Astrocyte (in vitro differentiated cells and primary cell): ENCODE measurements at regions not wholly inside any gene's neighbourhood (a gene's known extent, or its start where the extent isn't known, plus 50 kb on each side); places are given as distances from the start of the nearest gene placed in this dataset.

Experiments
- DNase-seq: peaks from one replicate; pipeline ENCODE4 v3.0.0-alpha.2; 2010; ENCODE audit warnings: low read depth
- FAIRE-seq: peaks from 2 replicates; lab custom pipeline; 2011; peaks lifted over from hg19 to GRCh38; lab: Jason Lieb, UNC
- H2AFZ ChIP-seq: 2 replicates; pipeline ENCODE4 v1.6.0; 2012; ENCODE audit warnings: low read depth, low read length, inconsistent platforms
- H3K27ac ChIP-seq: 2 replicates; pipeline ENCODE4 v1.5.1; 2011; ENCODE audit warnings: low read depth, low read length, inconsistent platforms
- H3K27me3 ChIP-seq: 2 replicates; pipeline ENCODE4 v1.6.0; 2011; ENCODE audit warnings: low read length, inconsistent platforms; ENCODE audit not compliant: insufficient read depth
- H3K36me3 ChIP-seq: 2 replicates; pipeline ENCODE4 v1.5.1; 2011; ENCODE audit warnings: low read length, inconsistent platforms; ENCODE audit not compliant: insufficient read depth
- H3K4me1 ChIP-seq: 2 replicates; pipeline ENCODE4 v1.5.1; 2011; ENCODE audit warnings: low read length, inconsistent platforms; ENCODE audit not compliant: insufficient read depth
- H3K4me2 ChIP-seq: 2 replicates; pipeline ENCODE4 v1.6.0; 2012; ENCODE audit warnings: low read length, inconsistent platforms
- H3K4me3 ChIP-seq: 2 replicates; pipeline ENCODE4 v1.5.1; 2011; ENCODE audit warnings: low read depth, mild to moderate bottlenecking, low read length, inconsistent platforms; ENCODE audit not compliant: insufficient read depth
- H3K79me2 ChIP-seq: 2 replicates; pipeline ENCODE4 v1.6.0; 2012; ENCODE audit warnings: mild to moderate bottlenecking, low read length, inconsistent platforms; ENCODE audit not compliant: insufficient read depth
- H3K9ac ChIP-seq: 2 replicates; pipeline ENCODE4 v1.6.0; 2012; ENCODE audit warnings: mild to moderate bottlenecking, low read length, inconsistent platforms
- H3K9me3 ChIP-seq: 2 replicates; pipeline ENCODE4 v1.5.1; 2012; ENCODE audit warnings: low read depth, mild to moderate bottlenecking, low read length, inconsistent platforms; ENCODE audit not compliant: insufficient read depth
- H4K20me1 ChIP-seq: 2 replicates; pipeline ENCODE4 v1.6.0; 2012; ENCODE audit warnings: low read length, inconsistent platforms; ENCODE audit not compliant: insufficient read depth
- H3K27ac Mint-ChIP-seq: one replicate; pipeline ENCODE4 v1.8.0; 2021; ENCODE audit warnings: mild to moderate bottlenecking, mixed read lengths; ENCODE audit not compliant: unreplicated experiment
- H3K27me3 Mint-ChIP-seq: one replicate; pipeline ENCODE4 v1.8.0; 2021; ENCODE audit warnings: low read depth, mixed read lengths; ENCODE audit not compliant: unreplicated experiment
- H3K36me3 Mint-ChIP-seq: one replicate; pipeline ENCODE4 v1.8.0; 2021; ENCODE audit warnings: low read depth, mixed read lengths; ENCODE audit not compliant: unreplicated experiment
- H3K4me1 Mint-ChIP-seq: one replicate; pipeline ENCODE4 v1.8.0; 2021; ENCODE audit warnings: low read depth, mixed read lengths; ENCODE audit not compliant: unreplicated experiment
- H3K4me3 Mint-ChIP-seq: one replicate; pipeline ENCODE4 v1.8.0; 2021; ENCODE audit warnings: mild to moderate bottlenecking, moderate library complexity, mixed read lengths; ENCODE audit not compliant: unreplicated experiment
- H3K9me3 Mint-ChIP-seq: one replicate; pipeline ENCODE4 v1.8.0; 2021; ENCODE audit warnings: mild to moderate bottlenecking, mixed read lengths; ENCODE audit not compliant: unreplicated experiment
- CTCF ChIP-seq: IDR thresholded peaks from 2 replicates; pipeline ENCODE4 v1.5.1; 2011; ENCODE audit warnings: low read depth, mild to moderate bottlenecking, inconsistent platforms, low read length, moderate library complexity; ENCODE audit not compliant: insufficient read depth
- EZH2 ChIP-seq: IDR thresholded peaks from 2 replicates; pipeline ENCODE4 v1.6.1; 2012; ENCODE audit warnings: mild to moderate bottlenecking, low read length, inconsistent platforms; ENCODE audit not compliant: insufficient read depth

- FAIRE-seq (no peak), DNase-seq (no peak)
- Mint-ChIP-seq H3K4me1 (peaks cover 8% of the 10 kb centered on the region), H3K9me3 (peaks cover 8% of the 10 kb centered on the region), H3K36me3 (peaks cover 2% of the 10 kb centered on the region), H3K27ac (no peak overlapping the region), H3K27me3 (peaks cover 3% of the 10 kb centered on the region), H3K4me3 (no peak overlapping the region)
- TF ChIP-seq CTCF: no peak
- no peak for TF ChIP-seq EZH2
- Histone ChIP-seq H2AFZ (no peak overlapping the region), H4K20me1 (no peaks in the 10 kb centered on the region), H3K4me2 (no peak overlapping the region), H3K4me3 (no peak overlapping the region), H3K27me3 (no peaks in the 10 kb centered on the region), H3K4me1 (no peaks in the 10 kb centered on the region), H3K9me3 (no peaks in the 10 kb centered on the region), H3K9ac (no peak overlapping the region), H3K79me2 (no peaks in the 10 kb centered on the region), H3K36me3 (no peaks in the 10 kb centered on the region), H3K27ac (no peak overlapping the region)
These were observed 60.5 kb upstream of the EXOC2 start for GRCh38 chr6:753486-753885.

- H3K4me3 Mint-ChIP-seq: no peak overlapping the region
- peaks cover 8% of the 10 kb centered on the region for H3K4me1 Mint-ChIP-seq
- no peak overlapping the region for H3K4me2 ChIP-seq
- TF ChIP-seq EZH2: no peak
- no peak for TF ChIP-seq CTCF
- no peaks in the 10 kb centered on the region for H3K36me3 ChIP-seq
- H3K27ac ChIP-seq: no peak overlapping the region
- H3K9me3 Mint-ChIP-seq: peaks cover 8% of the 10 kb centered on the region
- no peak overlapping the region for H3K4me3 ChIP-seq
- H3K27me3 Mint-ChIP-seq: peaks cover 3% of the 10 kb centered on the region
- H3K4me1 ChIP-seq: no peaks in the 10 kb centered on the region
- no peak overlapping the region for H2AFZ ChIP-seq
- H3K79me2 ChIP-seq: no peaks in the 10 kb centered on the region
- H3K27ac Mint-ChIP-seq: no peak overlapping the region
- no peaks in the 10 kb centered on the region for H4K20me1 ChIP-seq
- no peak overlapping the region for H3K9ac ChIP-seq
- no peak for DNase-seq
- H3K27me3 ChIP-seq: no peaks in the 10 kb centered on the region
- no peaks in the 10 kb centered on the region for H3K9me3 ChIP-seq
- H3K36me3 Mint-ChIP-seq: peaks cover 2% of the 10 kb centered on the region
- no peak for FAIRE-seq
These were observed 59.5 kb upstream of the EXOC2 start for GRCh38 chr6:752438-752837.

GRCh38 chr6:751765-752164 is 58.8 kb upstream of the EXOC2 start:
- Histone ChIP-seq H3K79me2 (no peaks in the 10 kb centered on the region), H2AFZ (no peak overlapping the region), H3K9me3 (no peaks in the 10 kb centered on the region), H3K9ac (no peak overlapping the region), H3K27ac (no peak overlapping the region), H3K27me3 (no peaks in the 10 kb centered on the region), H3K4me3 (no peak overlapping the region), H3K4me1 (no peaks in the 10 kb centered on the region), H3K36me3 (no peaks in the 10 kb centered on the region), H3K4me2 (no peak overlapping the region), H4K20me1 (no peaks in the 10 kb centered on the region)
- Mint-ChIP-seq H3K27ac (no peak overlapping the region), H3K36me3 (peaks cover 2% of the 10 kb centered on the region), H3K27me3 (peaks cover 6% of the 10 kb centered on the region), H3K9me3 (peaks cover 3% of the 10 kb centered on the region), H3K4me1 (peaks cover 8% of the 10 kb centered on the region), H3K4me3 (no peak overlapping the region)
- DNase-seq: no peak
- no peak for FAIRE-seq
- TF ChIP-seq CTCF (no peak), EZH2 (no peak)
